ENCODE measurements at regions not wholly inside any gene's neighbourhood (a gene's known extent, or its start where the extent isn't known, plus 50 kb on each side); places are given as distances from the start of the nearest gene placed in this dataset.

DNA sequence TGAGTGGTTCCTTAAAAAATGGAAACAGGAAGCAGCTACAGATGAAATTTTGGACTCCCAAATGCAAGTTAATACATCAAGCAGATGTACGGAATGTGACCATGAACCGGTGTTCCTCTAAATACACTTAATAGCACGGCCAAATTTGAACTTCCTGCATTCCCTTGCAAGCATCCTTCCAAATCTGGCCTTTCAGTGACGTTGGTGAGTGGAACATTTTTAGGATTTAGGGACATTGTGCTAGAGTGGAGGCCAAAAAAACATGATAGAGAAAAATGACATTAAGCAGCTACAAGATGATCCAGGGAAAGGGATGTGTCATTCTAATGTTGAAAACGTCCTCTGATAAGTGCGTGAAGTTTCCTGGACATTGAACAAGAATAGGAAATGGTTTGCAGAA lies 62.1 kb downstream of the CTAGE1 start:
- no peak for DNase-seq (ENCODE audit: low spot score)

DNA sequence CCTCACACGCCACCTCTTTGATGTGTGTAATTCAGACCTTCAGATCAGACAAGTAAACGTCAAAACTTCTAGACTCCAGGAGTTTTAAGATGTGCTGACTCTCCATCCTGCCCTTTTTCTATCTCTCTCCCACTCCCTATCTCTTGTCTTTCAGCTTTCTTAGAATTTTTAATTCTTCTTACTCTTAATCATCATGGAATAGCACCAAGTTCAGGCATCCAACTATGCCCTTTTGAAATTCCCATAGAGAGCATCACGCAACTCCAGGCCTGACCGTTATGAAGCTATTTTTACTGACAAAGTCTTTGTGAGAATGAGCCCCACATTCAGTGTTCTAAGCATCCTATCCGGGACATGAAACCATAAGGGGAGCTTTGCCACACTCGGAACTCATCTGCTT lies 62.6 kb downstream of the CTAGE1 start:
- no peak for DNase-seq (ENCODE audit: low spot score)

- no peak for DNase-seq (ENCODE audit: low spot score)
These were observed 67.7 kb downstream of the CTAGE1 start for GRCh38 chr18:22349966-22350365.

DNA sequence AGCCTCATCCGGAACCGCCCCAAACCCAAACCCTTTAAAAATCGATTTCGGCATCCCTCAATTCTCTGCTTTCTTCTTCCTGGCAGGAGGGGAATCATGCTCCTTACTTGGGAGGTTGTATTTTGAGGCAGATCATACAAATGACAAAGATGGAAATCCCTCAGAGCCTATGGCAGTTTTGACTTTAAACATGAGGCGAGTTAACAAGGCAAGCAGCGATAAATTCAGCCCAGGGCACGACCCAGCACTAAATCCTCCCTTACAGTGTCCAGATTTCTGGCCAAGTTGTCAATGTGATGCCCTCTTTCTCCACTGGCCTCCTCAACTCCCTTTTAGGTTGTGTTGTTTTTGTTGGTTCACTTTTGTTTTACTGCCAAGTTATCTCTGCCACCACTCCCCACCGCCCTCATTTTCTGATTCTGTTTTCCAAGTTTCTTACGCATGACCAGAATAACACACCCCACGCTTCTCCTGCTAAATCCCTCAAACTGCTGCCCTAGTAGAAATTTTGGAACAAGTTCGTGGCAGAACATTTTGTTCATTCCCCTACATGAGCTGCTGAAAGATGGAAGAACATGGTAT lies 68.3 kb downstream of the CTAGE1 start:
- no peak for DNase-seq (ENCODE audit: low spot score)

GRCh38 chr18:22348521-22349316 lies 69.0 kb downstream of the CTAGE1 start:
- DNase-seq (ENCODE audit: low spot score) = peak; percentile 21

- DNase-seq (ENCODE audit: low spot score) = peak; percentile 27
These were observed 69.9 kb downstream of the CTAGE1 start for GRCh38 chr18:22347606-22348511.

DNA sequence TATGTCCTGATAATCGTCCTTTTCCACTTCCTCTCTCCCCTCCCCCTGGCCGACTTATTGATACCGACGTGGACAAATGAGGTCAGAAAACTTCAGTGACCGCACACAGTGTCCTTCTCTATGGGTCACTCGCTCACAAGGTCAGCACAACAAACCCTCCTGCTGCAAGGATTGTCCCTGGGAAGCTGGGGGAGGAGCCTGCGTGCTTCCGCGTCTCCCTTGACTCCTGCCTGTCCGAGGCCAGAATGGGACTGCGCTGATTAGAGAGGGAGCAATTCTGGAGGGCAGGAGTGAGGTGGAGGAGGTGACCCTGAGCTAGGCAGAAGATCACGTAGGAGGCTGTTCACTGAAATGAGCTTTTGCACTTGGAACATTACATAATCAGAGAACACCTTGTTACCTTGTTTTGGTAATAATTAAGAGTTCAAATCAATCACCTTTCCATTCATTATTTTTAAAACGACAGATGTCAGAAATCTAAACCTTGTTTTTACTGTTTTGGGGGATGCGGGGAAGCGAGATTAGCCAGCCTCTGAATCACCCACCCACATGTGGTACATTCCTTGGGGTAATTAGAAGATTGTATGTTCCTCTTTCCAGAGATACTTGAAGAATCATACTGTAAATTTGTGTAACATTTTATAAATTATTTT lies 70.6 kb downstream of the CTAGE1 start:
- DNase-seq (ENCODE audit: low spot score) = no peak

DNA sequence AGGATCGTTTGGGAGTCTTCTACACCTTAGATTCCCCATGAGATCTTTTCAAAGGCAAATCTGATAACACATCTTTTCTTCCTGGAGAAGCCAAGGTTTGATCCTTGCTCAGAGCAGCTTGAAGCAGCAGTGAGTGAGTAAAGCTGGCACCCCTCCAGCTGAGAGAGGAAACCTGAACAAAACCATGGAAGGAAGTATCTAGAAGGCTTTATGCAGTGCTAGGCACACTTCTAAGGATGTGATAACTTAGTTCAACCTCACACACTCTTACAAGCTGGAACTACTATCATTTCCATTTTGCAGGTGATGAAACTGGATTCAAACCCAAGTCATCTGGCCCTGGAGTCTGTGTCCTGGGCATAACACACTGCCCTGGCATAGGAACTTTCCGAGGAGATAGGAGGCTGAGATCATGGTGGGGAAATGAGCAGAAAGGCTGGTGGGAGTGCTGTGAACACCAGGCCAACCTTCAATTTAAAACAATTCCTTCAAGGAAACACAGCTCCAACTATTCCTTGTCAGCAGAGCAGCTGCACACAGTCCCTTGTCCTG lies 71.2 kb downstream of the CTAGE1 start:
- peak; percentile 39 for DNase-seq (ENCODE audit: low spot score)

DNA sequence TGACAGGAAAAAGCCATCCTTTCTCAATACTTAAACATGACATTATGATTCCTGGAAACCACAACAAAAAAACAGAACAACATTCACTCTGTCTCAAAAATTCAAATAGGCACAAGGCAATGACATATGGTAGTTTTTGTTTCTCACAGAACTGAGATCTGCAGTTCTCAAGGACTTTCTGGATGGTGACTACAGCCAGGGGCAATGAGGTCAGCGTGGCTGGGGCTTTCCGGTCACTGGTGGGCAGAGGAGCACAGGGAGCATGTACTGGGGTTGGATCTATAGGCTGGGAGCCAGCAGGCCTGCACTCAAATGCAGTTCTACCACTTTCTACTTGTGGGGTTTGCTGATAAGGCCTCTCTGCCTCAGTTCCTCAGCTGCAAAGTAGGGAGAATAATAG lies 72.0 kb downstream of the CTAGE1 start:
- DNase-seq (ENCODE audit: low spot score) = no peak

GRCh38 chr18:22344908-22345670 lies 72.6 kb downstream of the CTAGE1 start:
- DNase-seq (ENCODE audit: low spot score) = peak; percentile 48

DNA sequence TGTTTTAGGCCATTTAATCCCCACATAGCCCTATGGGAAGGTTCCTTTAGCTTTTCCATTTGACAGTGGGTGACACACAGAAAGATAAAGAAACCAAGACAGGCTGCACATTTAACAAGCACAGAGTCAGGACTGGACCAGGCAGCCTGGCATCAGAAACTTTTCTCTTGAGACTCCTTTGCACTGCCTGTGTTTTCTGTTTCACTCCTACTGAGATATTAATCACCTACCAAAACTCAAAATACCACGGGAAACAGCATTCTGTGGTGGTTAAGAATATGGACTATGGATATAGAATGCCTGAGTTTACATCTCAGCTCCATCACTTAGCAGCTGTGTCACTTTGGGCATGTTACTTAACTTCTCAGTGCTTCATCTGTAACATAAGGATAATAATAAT lies 73.3 kb downstream of the CTAGE1 start:
- DNase-seq (ENCODE audit: low spot score) = no peak

DNA sequence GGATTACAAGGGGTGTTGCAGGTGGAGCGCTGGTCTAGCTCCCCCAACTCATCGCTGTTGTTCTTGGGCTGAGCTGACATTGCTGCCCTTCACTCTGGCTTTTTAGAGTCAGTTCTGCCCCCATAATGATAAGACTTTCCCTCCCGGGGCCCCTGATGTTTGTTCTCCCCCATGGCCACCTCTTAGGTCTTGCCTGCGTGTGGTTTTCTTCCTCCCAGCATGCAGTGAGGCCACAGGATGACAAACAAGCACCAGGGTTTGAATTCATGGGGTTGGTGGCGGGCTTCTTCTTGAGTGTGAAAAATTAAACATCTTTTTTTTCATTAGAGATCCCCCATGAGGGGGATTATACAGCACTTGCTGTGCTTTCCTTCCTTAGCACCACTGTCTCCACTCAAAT lies 74.1 kb downstream of the CTAGE1 start:
- DNase-seq (ENCODE audit: low spot score) = no peak

GRCh38 chr18:22342625-22343024 lies 75.1 kb downstream of the CTAGE1 start:
- peak; percentile 71 for DNase-seq (ENCODE audit: low spot score)

DNA sequence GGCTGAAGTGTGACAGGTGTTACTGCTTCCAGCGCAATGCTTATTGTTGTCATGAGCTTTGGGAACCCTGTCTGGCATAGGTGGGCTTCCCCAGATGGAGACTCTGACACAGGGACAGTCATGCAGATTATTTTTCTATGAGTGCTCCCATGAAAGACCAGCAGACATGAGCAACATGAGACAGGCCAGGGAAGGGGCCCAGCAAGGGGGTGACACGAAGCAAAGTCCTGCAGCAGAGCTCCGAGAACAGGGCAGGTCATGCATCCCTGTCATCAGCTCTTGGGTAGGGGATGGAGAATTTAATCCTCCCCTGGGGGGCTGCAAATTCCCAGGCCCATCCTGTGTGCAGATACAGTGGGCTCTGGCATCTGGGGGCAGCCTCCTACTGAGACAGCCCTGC lies 77.4 kb downstream of the CTAGE1 start:
- DNase-seq (ENCODE audit: low spot score) = no peak

DNA sequence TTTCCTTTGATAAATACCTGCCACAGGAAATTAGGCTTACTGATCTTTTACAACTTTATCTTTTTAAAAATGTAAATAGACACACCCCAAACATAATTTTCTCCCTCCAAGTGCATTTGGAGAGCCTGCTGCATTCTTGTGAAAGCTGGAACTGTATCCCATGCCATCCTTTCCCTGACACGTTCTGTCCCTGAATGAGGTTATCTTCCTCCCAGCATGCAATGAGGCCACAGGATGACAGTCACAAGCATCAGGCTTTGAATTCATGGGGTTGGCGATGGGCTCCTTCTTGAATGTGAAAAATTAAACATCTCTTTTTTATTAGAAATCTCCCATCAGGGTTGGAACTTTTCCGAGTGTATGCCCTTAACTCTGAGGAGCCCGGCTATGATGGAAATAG lies 77.8 kb downstream of the CTAGE1 start:
- DNase-seq (ENCODE audit: low spot score) = no peak

- DNase-seq (ENCODE audit: low spot score) = no peak
These were observed 79.9 kb downstream of the CTAGE1 start for GRCh38 chr18:22337833-22338232.

- DNase-seq (ENCODE audit: low spot score) = no peak
These were observed 80.4 kb downstream of the CTAGE1 start for GRCh38 chr18:22337306-22337705.

- DNase-seq (ENCODE audit: low spot score) = no peak
These were observed 81.3 kb downstream of the CTAGE1 start for GRCh38 chr18:22336406-22336805.

GRCh38 chr18:22335731-22336198 lies 82.0 kb downstream of the CTAGE1 start:
- DNase-seq (ENCODE audit: low spot score) = no peak

GRCh38 chr18:22334567-22334966 lies 83.1 kb downstream of the CTAGE1 start:
- DNase-seq (ENCODE audit: low spot score) = no peak

- no peak for DNase-seq (ENCODE audit: low spot score)
These were observed 85.1 kb downstream of the CTAGE1 start for GRCh38 chr18:22332590-22332989.

Measured in CD4-positive, alpha-beta T cell treated with Interleukin-2 at 100 ng/mL for 4 hours (primary cell).